ENCODE measurements at regions not wholly inside any gene's neighbourhood (a gene's known extent, or its start where the extent isn't known, plus 50 kb on each side); places are given as distances from the start of the nearest gene placed in this dataset.

DNA sequence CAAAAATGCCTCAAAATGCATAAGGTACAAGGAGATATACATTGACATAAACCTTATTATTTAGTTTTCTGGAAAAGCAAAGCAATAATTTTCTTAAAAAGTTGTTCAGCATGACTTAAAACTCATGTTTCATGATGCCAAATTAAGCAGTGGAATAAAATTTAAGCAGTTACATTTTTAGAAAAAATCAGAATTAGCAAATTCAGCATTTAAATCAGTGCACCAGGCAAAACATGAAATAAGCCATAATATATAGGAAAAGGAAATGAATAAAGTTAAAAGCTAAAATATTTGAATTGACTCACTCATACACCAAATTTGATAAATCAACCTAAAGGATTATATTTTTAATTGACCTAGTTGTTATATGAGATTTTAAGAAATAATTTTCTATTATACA, 795.1 kb upstream of the CDH6 start:
- TF ChIP-seq, protein P1, sequence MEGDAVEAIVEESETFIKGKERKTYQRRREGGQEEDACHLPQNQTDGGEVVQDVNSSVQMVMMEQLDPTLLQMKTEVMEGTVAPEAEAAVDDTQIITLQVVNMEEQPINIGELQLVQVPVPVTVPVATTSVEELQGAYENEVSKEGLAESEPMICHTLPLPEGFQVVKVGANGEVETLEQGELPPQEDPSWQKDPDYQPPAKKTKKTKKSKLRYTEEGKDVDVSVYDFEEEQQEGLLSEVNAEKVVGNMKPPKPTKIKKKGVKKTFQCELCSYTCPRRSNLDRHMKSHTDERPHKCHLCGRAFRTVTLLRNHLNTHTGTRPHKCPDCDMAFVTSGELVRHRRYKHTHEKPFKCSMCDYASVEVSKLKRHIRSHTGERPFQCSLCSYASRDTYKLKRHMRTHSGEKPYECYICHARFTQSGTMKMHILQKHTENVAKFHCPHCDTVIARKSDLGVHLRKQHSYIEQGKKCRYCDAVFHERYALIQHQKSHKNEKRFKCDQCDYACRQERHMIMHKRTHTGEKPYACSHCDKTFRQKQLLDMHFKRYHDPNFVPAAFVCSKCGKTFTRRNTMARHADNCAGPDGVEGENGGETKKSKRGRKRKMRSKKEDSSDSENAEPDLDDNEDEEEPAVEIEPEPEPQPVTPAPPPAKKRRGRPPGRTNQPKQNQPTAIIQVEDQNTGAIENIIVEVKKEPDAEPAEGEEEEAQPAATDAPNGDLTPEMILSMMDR (IDR thresholded peaks at IDR 0.05; ENCODE audit: extremely low read depth in 1 of 2, insufficient read depth in 1 of 2, low read depth in 1 of 2, low read length in 2 of 2) = no peak
- TF ChIP-seq, protein P2, sequence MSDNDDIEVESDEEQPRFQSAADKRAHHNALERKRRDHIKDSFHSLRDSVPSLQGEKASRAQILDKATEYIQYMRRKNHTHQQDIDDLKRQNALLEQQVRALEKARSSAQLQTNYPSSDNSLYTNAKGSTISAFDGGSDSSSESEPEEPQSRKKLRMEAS (IDR thresholded peaks at IDR 0.05; ENCODE audit: insufficient read depth, insufficient read length) = no peak

Measured in endothelial cell of umbilical vein (primary cell).